WERI-Rb-1 (cell line): ENCODE measurements at regions not wholly inside any gene's neighbourhood (a gene's known extent, or its start where the extent isn't known, plus 50 kb on each side); places are given as distances from the start of the nearest gene placed in this dataset.

Experiments
- DNase-seq: peaks from one replicate; pipeline ENCODE4 v3.0.0-alpha.2; 2020
- H3K27ac ChIP-seq: fragments of 250-450 bp; sonication (Bioruptor Pico); 2 replicates; pipeline ENCODE4 v1.5.1; 2020; ENCODE audit warnings: mild to moderate bottlenecking, moderate library complexity
- H3K27me3 ChIP-seq: fragments of 250-450 bp; sonication (Bioruptor Pico); 2 replicates; pipeline ENCODE4 v1.5.1; 2021; ENCODE audit warnings: mild to moderate bottlenecking, low read depth, moderate library complexity; ENCODE audit not compliant: insufficient read depth, severe bottlenecking
- H3K36me3 ChIP-seq: fragments of 250-450 bp; sonication (Bioruptor Pico); 2 replicates; pipeline ENCODE4 v1.5.1; 2020; ENCODE audit warnings: mild to moderate bottlenecking, moderate library complexity
- H3K4me3 ChIP-seq: 2 replicates; pipeline ENCODE4 v1.5.1; 2011; ENCODE audit warnings: low read depth, mild to moderate bottlenecking, control low read depth, low read length
- H3K9me3 ChIP-seq: fragments of 250-450 bp; sonication (Bioruptor Pico); 2 replicates; pipeline ENCODE4 v1.5.1; 2021; ENCODE audit warnings: mild to moderate bottlenecking, moderate library complexity; ENCODE audit not compliant: severe bottlenecking
- CTCF ChIP-seq: IDR thresholded peaks from 2 replicates; pipeline ENCODE4 v1.5.1; 2011; ENCODE audit warnings: low read depth, mild to moderate bottlenecking, control low read depth, inconsistent platforms, low read length

DNA sequence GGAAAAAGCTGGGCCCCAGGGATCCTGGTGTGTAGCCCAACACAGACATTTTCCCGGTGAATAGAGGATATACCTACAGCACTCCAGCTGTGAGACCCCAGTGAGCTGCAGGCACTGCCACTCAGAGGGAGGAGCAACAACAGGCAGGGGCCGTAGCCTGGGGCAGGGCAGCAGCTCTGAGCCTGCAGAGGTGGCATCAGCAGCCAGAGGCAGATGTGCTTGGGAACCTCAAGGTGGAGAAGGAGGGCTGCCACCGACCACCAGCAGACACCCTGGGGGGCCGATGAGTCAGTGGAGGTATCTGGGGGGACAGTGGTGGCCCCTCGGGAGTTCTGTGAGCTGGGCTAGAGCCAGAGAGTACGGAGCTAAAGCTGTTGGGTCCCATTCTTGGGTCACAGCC is 110.2 kb upstream of the GDF10 start:
- H3K4me3 ChIP-seq, result no peak overlapping the region
- H3K27me3 ChIP-seq, result no peaks in the 10 kb centered on the region
- H3K9me3 ChIP-seq, result no peaks in the 10 kb centered on the region
- H3K27ac ChIP-seq, result no peak overlapping the region
- TF ChIP-seq CTCF, result no peak
- no peak for DNase-seq
- no peaks in the 10 kb centered on the region for H3K36me3 ChIP-seq

- Histone ChIP-seq H3K4me3 (no peak overlapping the region), H3K27me3 (no peaks in the 10 kb centered on the region), H3K9me3 (no peaks in the 10 kb centered on the region), H3K36me3 (no peaks in the 10 kb centered on the region), H3K27ac (no peak overlapping the region)
- no peak for TF ChIP-seq CTCF
- DNase-seq, result no peak
Measured at GRCh38 chr10:47190301-47190700, 109.7 kb upstream of the GDF10 start.

GRCh38 chr10:47190802-47191450 is 109.1 kb upstream of the GDF10 start:
- Histone ChIP-seq H3K27me3 (no peaks in the 10 kb centered on the region), H3K36me3 (no peaks in the 10 kb centered on the region), H3K9me3 (no peaks in the 10 kb centered on the region), H3K27ac (no peak overlapping the region), H3K4me3 (no peak overlapping the region)
- no peak for TF ChIP-seq CTCF
- no peak for DNase-seq

DNA sequence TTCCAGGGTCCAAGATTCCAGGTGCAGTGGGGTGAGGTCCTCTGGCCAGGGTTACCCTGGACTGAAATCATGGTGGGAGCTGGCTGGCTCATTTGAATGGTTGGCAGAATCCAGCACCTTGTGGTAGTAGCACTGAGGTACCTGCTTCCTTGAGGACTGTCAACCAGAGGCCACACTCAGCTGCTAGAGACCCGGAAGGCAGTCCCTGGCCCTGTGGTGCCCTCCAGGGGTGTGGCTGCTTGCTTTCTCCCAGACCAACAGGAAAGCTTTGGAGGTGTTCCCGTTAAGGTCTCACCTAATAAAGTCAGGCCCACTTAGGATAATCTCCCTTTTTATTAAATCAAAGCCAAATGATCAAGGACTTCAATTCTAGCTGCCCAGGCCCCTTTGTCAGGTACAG is 107.7 kb upstream of the GDF10 start:
- peak; percentile 35; the same call in 1 of the 2 replicates for TF ChIP-seq CTCF
- no peaks in the 10 kb centered on the region for H3K9me3 ChIP-seq
- no peaks in the 10 kb centered on the region for H3K36me3 ChIP-seq
- DNase-seq, result peak; percentile 56
- H3K27ac ChIP-seq, result no peak overlapping the region
- no peak overlapping the region for H3K4me3 ChIP-seq
- no peaks in the 10 kb centered on the region for H3K27me3 ChIP-seq

DNA sequence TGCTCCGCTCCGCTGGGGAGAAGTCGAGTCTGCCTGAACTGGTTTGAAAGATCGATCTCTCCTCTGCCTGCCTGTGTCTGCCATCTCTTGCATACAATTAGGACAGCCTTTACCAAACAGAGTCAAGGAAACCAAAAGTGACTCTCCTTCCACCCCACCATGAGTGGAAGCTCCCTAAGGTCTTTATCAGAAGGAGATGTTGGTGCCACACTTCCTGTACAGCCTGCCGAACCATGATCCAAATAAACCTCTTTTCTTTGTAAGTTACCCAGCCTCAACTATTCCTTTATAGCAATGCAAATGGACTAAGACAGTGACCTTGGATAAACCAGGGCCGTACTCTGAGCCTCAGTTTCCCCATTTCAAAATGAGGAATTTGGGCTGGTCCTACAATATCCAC is 106.3 kb upstream of the GDF10 start:
- Histone ChIP-seq H3K27ac (no peak overlapping the region), H3K4me3 (no peak overlapping the region), H3K36me3 (no peaks in the 10 kb centered on the region), H3K9me3 (no peaks in the 10 kb centered on the region), H3K27me3 (no peaks in the 10 kb centered on the region)
- no peak for DNase-seq
- no peak for TF ChIP-seq CTCF

DNA sequence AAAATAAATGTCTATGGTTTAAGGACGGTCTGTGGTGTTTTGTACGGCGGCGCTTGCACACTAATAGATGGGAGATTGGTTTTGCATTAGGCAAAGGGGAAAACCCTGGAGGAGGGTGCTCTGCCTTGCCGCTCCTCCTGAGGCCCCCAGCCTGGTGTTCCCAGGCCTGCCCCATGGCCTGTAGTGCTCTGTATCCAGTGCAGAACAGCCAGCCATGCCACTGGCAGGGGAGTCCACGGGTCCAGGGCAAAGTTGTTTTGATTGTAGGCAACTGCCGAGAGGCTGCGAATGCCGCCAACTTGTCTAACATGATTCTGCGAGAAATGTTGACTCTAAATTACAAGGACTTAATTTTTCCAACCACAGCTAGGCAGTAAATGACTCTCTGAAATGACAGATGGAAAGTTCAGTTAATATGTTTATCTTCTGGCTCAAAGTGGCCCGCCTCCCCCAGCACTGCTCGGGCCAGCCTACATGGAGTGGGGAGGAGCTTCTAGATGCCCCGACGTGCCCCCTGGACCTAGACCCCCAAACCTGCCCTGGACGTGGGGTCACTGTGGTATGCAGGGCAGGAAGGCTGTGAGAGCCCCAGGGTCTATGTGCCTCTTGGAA is 104.6 kb upstream of the GDF10 start:
- no peaks in the 10 kb centered on the region for H3K27me3 ChIP-seq
- H3K27ac ChIP-seq, result peak overlapping the region; percentile 48; the same call in 1 of the 2 replicates
- no peaks in the 10 kb centered on the region for H3K36me3 ChIP-seq
- H3K9me3 ChIP-seq, result no peaks in the 10 kb centered on the region
- H3K4me3 ChIP-seq, result no peak overlapping the region
- DNase-seq, result no peak
- no peak for TF ChIP-seq CTCF
